Tibial artery (tissue), 4 donors: ENCODE measurements at regions not wholly inside any gene's neighbourhood (a gene's known extent, or its start where the extent isn't known, plus 50 kb on each side); places are given as distances from the start of the nearest gene placed in this dataset.

ENCODE experiments used
- DNase-seq, 2 donors: peaks; one replicate each; pipeline ENCODE4 v3.0.0-alpha.2; 2019
- H3K27ac ChIP-seq, 2 donors: fragments of 200-600 bp; sonication (generic) in 1 of 2; 1 replicate in 1 of 2; 2 replicates in 1 of 2; pipeline ENCODE4 v1.5.1; 2018 to 2019; ENCODE audit warnings: mild to moderate bottlenecking in 1 of 2
- H3K27me3 ChIP-seq, 2 donors: fragments of 200-600 bp; sonication (generic) in 1 of 2; one replicate each; pipeline versions ENCODE4 v1.5.1 to v1.6.0; 2016 to 2019
- H3K36me3 ChIP-seq, 3 donors: fragments of 200-600 bp; sonication (generic) in 2 of 3; one replicate each; pipeline ENCODE4 v1.5.1; 2016 to 2019; ENCODE audit warnings: mild to moderate bottlenecking in 2 of 3
- H3K4me1 ChIP-seq, 4 donors: fragments of 200-600 bp; sonication (generic) in 2 of 4; 1 replicate in 3 of 4; 2 replicates in 1 of 4; pipeline ENCODE4 v1.5.1; 2016 to 2019
- H3K4me3 ChIP-seq, 2 donors: fragments of 200-600 bp; sonication (generic) in 1 of 2; 1 replicate in 1 of 2; 2 replicates in 1 of 2; pipeline ENCODE4 v1.5.1; 2018 to 2019; ENCODE audit warnings: mild to moderate bottlenecking in 2 of 2
- H3K9me3 ChIP-seq, 3 donors: fragments of 200-600 bp; sonication (generic) in 1 of 3; one replicate each; pipeline ENCODE4 v1.5.1; 2016 to 2019
- CTCF ChIP-seq, 2 experiments: fragments of 200-600 bp in 1 of 2; fragments of 450-650 bp in 1 of 2; IDR thresholded peaks; one replicate each; pipeline ENCODE4 v1.5.1; 2017 to 2019; ENCODE audit warnings: antibody characterized with exemption in 2 of 2, mild to moderate bottlenecking in 1 of 2, moderate library complexity in 1 of 2
- intact Hi-C: fragments of 100-400 bp; cut with DNase I; formaldehyde crosslinking; loops from one replicate; pipeline ENCODE4 v1.15.0; 2023; ENCODE audit warnings: low total_unique reads

- H3K9me3 ChIP-seq: no peaks in the 10 kb centered on the region
- DNase-seq: no peak
- H3K4me3 ChIP-seq: no peak overlapping the region
- intact Hi-C loops: no loop called here
- H3K36me3 ChIP-seq: no peaks in the 10 kb centered on the region
- TF ChIP-seq CTCF (IDR thresholded peaks at IDR 0.05): no peak
- H3K27ac ChIP-seq: no peak overlapping the region
- no peaks in the 10 kb centered on the region for H3K4me1 ChIP-seq
- no peaks in the 10 kb centered on the region for H3K27me3 ChIP-seq
These were observed 142.5 kb downstream of the PHLDA1 start for GRCh38 chr12:75888874-75889613.

- Histone ChIP-seq H3K9me3 (no peaks in the 10 kb centered on the region), H3K27me3 (no peaks in the 10 kb centered on the region), H3K4me1 (no peaks in the 10 kb centered on the region), H3K27ac (no peak overlapping the region), H3K36me3 (no peaks in the 10 kb centered on the region), H3K4me3 (no peak overlapping the region)
- intact Hi-C loops: no loop called here
- no peak for TF ChIP-seq CTCF (IDR thresholded peaks at IDR 0.05)
- no peak for DNase-seq
These were observed 143.2 kb downstream of the PHLDA1 start for GRCh38 chr12:75888399-75888798.

GRCh38 chr12:75887979-75888378 lies 143.6 kb downstream of the PHLDA1 start:
- no peak overlapping the region for H3K4me3 ChIP-seq
- no peak for DNase-seq
- intact Hi-C loops: no loop called here
- no peaks in the 10 kb centered on the region for H3K27me3 ChIP-seq
- H3K36me3 ChIP-seq: no peaks in the 10 kb centered on the region
- H3K27ac ChIP-seq: no peak overlapping the region
- H3K4me1 ChIP-seq: no peaks in the 10 kb centered on the region
- no peak for TF ChIP-seq CTCF (IDR thresholded peaks at IDR 0.05)
- no peaks in the 10 kb centered on the region for H3K9me3 ChIP-seq

GRCh38 chr12:75884465-75884985 lies 147.1 kb downstream of the PHLDA1 start:
- intact Hi-C loops: no loop called here
- Histone ChIP-seq H3K27ac (no peak overlapping the region), H3K4me3 (no peak overlapping the region), H3K4me1 (no peaks in the 10 kb centered on the region), H3K27me3 (no peaks in the 10 kb centered on the region), H3K9me3 (no peaks in the 10 kb centered on the region), H3K36me3 (no peaks in the 10 kb centered on the region)
- DNase-seq: no peak
- TF ChIP-seq CTCF (IDR thresholded peaks at IDR 0.05): no peak

- Histone ChIP-seq H3K36me3 (no peaks in the 10 kb centered on the region), H3K4me1 (no peaks in the 10 kb centered on the region), H3K4me3 (no peak overlapping the region), H3K27me3 (no peaks in the 10 kb centered on the region), H3K27ac (no peak overlapping the region), H3K9me3 (no peaks in the 10 kb centered on the region)
- intact Hi-C loops: no loop called here
- no peak for DNase-seq
- TF ChIP-seq CTCF (IDR thresholded peaks at IDR 0.05): no peak
These were observed 148.3 kb downstream of the PHLDA1 start for GRCh38 chr12:75883241-75883640.
